Activated CD4-positive, alpha-beta memory T cell treated with anti-CD3 and anti-CD28 coated beads for 36 hours (primary cell): ENCODE measurements at regions not wholly inside any gene's neighbourhood (a gene's known extent, or its start where the extent isn't known, plus 50 kb on each side); places are given as distances from the start of the nearest gene placed in this dataset.

Experiments
- CTCF ChIA-PET: fragments of 350-600 bp; sonication (Branson Sonifier 250); formaldehyde crosslinking; loops from one replicate; lab custom pipeline; 2021; ENCODE audit warnings: antibody characterized with exemption, inconsistent platforms; lab: Charles Lee
- POLR2A ChIA-PET: fragments of 350-600 bp; sonication (Branson Sonifier 250); formaldehyde crosslinking; loops from one replicate; lab custom pipeline; 2021; ENCODE audit warnings: antibody characterized with exemption; lab: Charles Lee
- DNase-seq: peaks from one replicate; pipeline ENCODE4 v3.0.0-alpha.2; 2020
- H3K27ac Mint-ChIP-seq: one replicate; pipeline ENCODE4 v1.8.0; 2021; ENCODE audit warnings: mixed read lengths
- H3K27me3 Mint-ChIP-seq: one replicate; pipeline ENCODE4 v1.8.0; 2021; ENCODE audit warnings: mixed read lengths
- H3K36me3 Mint-ChIP-seq: one replicate; pipeline ENCODE4 v1.8.0; 2021; ENCODE audit warnings: mixed read lengths
- H3K4me1 Mint-ChIP-seq: one replicate; pipeline ENCODE4 v1.8.0; 2021; ENCODE audit warnings: low read depth, mixed read lengths
- H3K4me3 Mint-ChIP-seq: one replicate; pipeline ENCODE4 v1.8.0; 2021; ENCODE audit warnings: mild to moderate bottlenecking, mixed read lengths
- H3K9me3 Mint-ChIP-seq: one replicate; pipeline ENCODE4 v1.8.0; 2021; ENCODE audit warnings: mixed read lengths
- intact Hi-C: fragments of 100-400 bp; cut with micrococcal nuclease; formaldehyde crosslinking; loops from one replicate; pipeline ENCODE4 v1.15.1; 2023

- H3K27ac Mint-ChIP-seq: no peak overlapping the region
- ChIA-PET CTCF (no interaction called here), POLR2A (no interaction called here)
- H3K9me3 Mint-ChIP-seq: no peaks in the 10 kb centered on the region
- no peak overlapping the region for H3K4me3 Mint-ChIP-seq
- H3K27me3 Mint-ChIP-seq: no peaks in the 10 kb centered on the region
- intact Hi-C loops: no loop called here
- no peaks in the 10 kb centered on the region for H3K36me3 Mint-ChIP-seq
- H3K4me1 Mint-ChIP-seq: peaks cover 9% of the 10 kb centered on the region
- DNase-seq: no peak
Measured at GRCh38 chr2:181356526-181357130, 100.6 kb upstream of the ITGA4 start.

- ChIA-PET POLR2A (no interaction called here), CTCF (no interaction called here)
- H3K27me3 Mint-ChIP-seq: no peaks in the 10 kb centered on the region
- no peak overlapping the region for H3K4me3 Mint-ChIP-seq
- H3K4me1 Mint-ChIP-seq: peaks cover 9% of the 10 kb centered on the region
- peak; percentile 20 for DNase-seq
- intact Hi-C loops: no loop called here
- no peaks in the 10 kb centered on the region for H3K36me3 Mint-ChIP-seq
- H3K27ac Mint-ChIP-seq: no peak overlapping the region
- no peaks in the 10 kb centered on the region for H3K9me3 Mint-ChIP-seq
Measured at GRCh38 chr2:181357979-181358378, 99.2 kb upstream of the ITGA4 start.

GRCh38 chr2:181362561-181362960, 94.6 kb upstream of the ITGA4 start:
- DNase-seq: no peak
- H3K36me3 Mint-ChIP-seq: peaks cover 2% of the 10 kb centered on the region
- CTCF ChIA-PET: no interaction called here
- H3K4me3 Mint-ChIP-seq: no peak overlapping the region
- POLR2A ChIA-PET: no interaction called here
- H3K9me3 Mint-ChIP-seq: no peaks in the 10 kb centered on the region
- H3K27ac Mint-ChIP-seq: no peak overlapping the region
- intact Hi-C loops: no loop called here
- peaks cover 4% of the 10 kb centered on the region for H3K4me1 Mint-ChIP-seq
- H3K27me3 Mint-ChIP-seq: no peaks in the 10 kb centered on the region

GRCh38 chr2:181363164-181363563, 94.0 kb upstream of the ITGA4 start:
- Mint-ChIP-seq H3K27me3 (no peaks in the 10 kb centered on the region), H3K4me3 (no peak overlapping the region), H3K36me3 (peaks cover 2% of the 10 kb centered on the region), H3K4me1 (no peaks in the 10 kb centered on the region), H3K27ac (no peak overlapping the region), H3K9me3 (no peaks in the 10 kb centered on the region)
- CTCF ChIA-PET: interaction anchor here (0.6 kb wide), 1 partner anchor 101 kb away, joined by 3 read pairs; no protein-coding TSS in a partner anchor
- POLR2A ChIA-PET: no interaction called here
- intact Hi-C loops: no loop called here
- DNase-seq: no peak

DNA sequence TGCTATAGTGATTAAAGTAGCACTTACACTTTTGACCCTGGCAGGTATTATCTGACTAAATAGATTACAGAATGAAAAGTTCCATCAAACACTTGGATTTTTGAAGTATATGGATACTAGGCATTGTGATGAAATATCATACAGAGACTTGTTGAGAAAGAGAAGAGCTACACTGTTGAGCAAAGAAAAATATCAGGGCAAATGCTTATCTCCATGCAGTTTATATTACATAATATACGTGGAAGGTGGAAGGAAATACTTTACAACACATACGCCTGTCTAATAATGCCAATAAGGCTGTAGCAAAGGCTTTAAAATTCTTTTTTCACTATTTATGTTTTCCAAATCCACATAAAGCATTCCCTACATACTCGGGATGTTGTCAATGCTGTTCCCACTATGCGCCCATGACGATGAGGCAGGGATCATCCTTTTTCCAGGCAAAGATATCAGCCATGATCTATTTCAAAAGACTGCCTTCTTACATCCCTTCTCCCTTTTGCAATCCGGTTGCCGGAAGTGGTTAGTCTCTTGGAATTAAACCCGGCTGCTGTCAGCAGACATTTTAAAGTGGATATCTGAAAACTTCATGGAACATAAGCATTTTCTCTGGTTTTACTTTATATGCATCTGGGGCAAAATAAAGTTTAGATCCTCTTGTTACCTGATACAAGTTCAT, 92.6 kb upstream of the ITGA4 start:
- POLR2A ChIA-PET: no interaction called here
- DNase-seq: no peak
- CTCF ChIA-PET: no interaction called here
- peaks cover 2% of the 10 kb centered on the region for H3K36me3 Mint-ChIP-seq
- no peaks in the 10 kb centered on the region for H3K4me1 Mint-ChIP-seq
- no peaks in the 10 kb centered on the region for H3K9me3 Mint-ChIP-seq
- no peak overlapping the region for H3K4me3 Mint-ChIP-seq
- intact Hi-C loops: no loop called here
- H3K27ac Mint-ChIP-seq: no peak overlapping the region
- H3K27me3 Mint-ChIP-seq: no peaks in the 10 kb centered on the region

DNA sequence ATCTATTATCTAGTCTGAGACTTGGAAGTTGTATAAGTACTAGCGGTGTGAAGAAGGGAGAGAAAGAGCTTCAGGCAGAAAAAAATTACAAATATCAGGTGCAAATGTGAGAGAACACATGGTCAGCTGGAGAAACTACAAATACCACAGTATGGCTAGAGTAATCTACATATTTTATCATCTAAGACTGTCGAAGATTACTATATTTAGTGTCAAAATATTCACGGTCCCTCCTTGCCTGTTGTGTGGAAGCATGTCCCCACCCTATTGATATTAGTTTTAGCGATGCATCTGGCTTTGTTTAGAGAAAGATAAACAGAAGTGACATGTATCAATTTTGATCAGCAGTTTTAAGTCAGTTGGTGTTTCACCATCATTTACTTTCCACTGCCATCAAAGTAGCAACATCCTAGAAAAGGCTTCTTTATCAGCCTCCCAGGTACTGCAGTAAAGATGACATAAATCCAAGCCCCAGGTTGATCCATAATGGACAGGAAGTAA, 90.5 kb upstream of the ITGA4 start:
- Mint-ChIP-seq H3K36me3 (peaks cover 2% of the 10 kb centered on the region), H3K27me3 (no peaks in the 10 kb centered on the region), H3K9me3 (no peaks in the 10 kb centered on the region), H3K4me3 (no peak overlapping the region), H3K27ac (no peak overlapping the region), H3K4me1 (peaks cover 9% of the 10 kb centered on the region)
- DNase-seq: no peak
- ChIA-PET POLR2A (no interaction called here), CTCF (no interaction called here)
- intact Hi-C loops: no loop called here

DNA sequence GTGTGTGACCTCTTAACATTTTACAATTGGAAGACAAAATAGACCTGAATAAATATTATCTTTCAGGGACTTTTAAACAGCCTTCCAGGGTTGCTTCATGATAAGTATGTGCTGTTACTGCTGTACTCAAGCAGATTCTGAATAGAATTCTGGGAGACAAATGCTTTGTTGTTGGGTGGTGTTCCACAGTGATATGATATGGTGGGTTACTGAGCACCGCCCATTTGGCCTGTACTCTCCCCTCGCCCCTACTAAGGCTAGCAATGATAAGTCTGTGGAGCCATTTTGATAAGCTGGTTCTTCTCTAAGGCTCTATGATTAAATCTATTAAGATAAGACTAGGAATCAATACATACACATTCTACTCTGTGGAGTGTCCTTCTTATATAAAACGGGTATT, 89.8 kb upstream of the ITGA4 start:
- intact Hi-C loops: no loop called here
- Mint-ChIP-seq H3K9me3 (no peaks in the 10 kb centered on the region), H3K4me3 (no peak overlapping the region), H3K27me3 (no peaks in the 10 kb centered on the region), H3K27ac (no peak overlapping the region), H3K36me3 (peaks cover 2% of the 10 kb centered on the region), H3K4me1 (peaks cover 14% of the 10 kb centered on the region)
- CTCF ChIA-PET: no interaction called here
- DNase-seq: no peak
- POLR2A ChIA-PET: no interaction called here

DNA sequence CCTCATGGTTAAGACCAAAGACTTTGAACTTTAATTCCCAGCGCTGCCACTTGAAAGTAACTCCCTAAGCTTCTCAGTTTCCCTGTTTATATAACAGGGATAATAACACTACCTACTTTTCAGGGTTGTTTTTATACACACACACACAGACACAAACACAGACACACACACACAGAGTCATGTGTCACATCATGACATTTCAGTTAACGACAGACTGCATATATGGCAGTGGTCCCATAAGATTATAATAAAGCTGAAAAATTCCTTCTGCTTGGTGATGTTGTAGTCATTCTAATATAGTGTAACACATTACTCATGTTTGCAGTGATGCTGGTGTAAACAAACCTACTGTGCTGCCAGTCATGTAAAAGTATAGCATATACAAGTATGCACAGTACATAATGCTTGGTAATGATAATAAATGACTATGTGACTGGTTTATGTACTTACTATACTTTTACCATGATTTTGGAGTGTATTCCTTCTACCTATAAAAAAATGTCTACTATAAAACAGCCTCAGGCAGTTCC, 89.2 kb upstream of the ITGA4 start:
- ChIA-PET POLR2A (no interaction called here), CTCF (interaction anchor here (0.9 kb wide), 2 partner anchors 13 to 264 kb away, joined by 4 to 6 read pairs; no protein-coding TSS in a partner anchor)
- intact Hi-C loops: no loop called here
- H3K4me3 Mint-ChIP-seq: no peak overlapping the region
- no peak overlapping the region for H3K27ac Mint-ChIP-seq
- H3K36me3 Mint-ChIP-seq: peaks cover 2% of the 10 kb centered on the region
- peaks cover 20% of the 10 kb centered on the region for H3K4me1 Mint-ChIP-seq
- DNase-seq: no peak
- no peaks in the 10 kb centered on the region for H3K27me3 Mint-ChIP-seq
- H3K9me3 Mint-ChIP-seq: no peaks in the 10 kb centered on the region

- H3K9me3 Mint-ChIP-seq: no peaks in the 10 kb centered on the region
- intact Hi-C loops: no loop called here
- H3K4me1 Mint-ChIP-seq: peaks cover 22% of the 10 kb centered on the region
- H3K36me3 Mint-ChIP-seq: peaks cover 2% of the 10 kb centered on the region
- CTCF ChIA-PET: no interaction called here
- POLR2A ChIA-PET: no interaction called here
- H3K27me3 Mint-ChIP-seq: no peaks in the 10 kb centered on the region
- no peak overlapping the region for H3K4me3 Mint-ChIP-seq
- no peak for DNase-seq
- H3K27ac Mint-ChIP-seq: no peak overlapping the region
Measured at GRCh38 chr2:181370126-181370525, 87.1 kb upstream of the ITGA4 start.

GRCh38 chr2:181371195-181371594, 86.0 kb upstream of the ITGA4 start:
- ChIA-PET CTCF (no interaction called here), POLR2A (no interaction called here)
- intact Hi-C loops: no loop called here
- Mint-ChIP-seq H3K36me3 (peaks cover 2% of the 10 kb centered on the region), H3K27me3 (no peaks in the 10 kb centered on the region), H3K4me3 (no peak overlapping the region), H3K9me3 (peaks cover under 1% of the 10 kb centered on the region), H3K27ac (no peak overlapping the region), H3K4me1 (peaks cover 22% of the 10 kb centered on the region)
- DNase-seq: no peak

GRCh38 chr2:181371782-181372645, 85.2 kb upstream of the ITGA4 start:
- intact Hi-C loops: no loop called here
- POLR2A ChIA-PET: no interaction called here
- Mint-ChIP-seq H3K36me3 (no peaks in the 10 kb centered on the region), H3K27me3 (no peaks in the 10 kb centered on the region), H3K4me3 (no peak overlapping the region), H3K9me3 (peaks cover 6% of the 10 kb centered on the region), H3K4me1 (peaks cover 22% of the 10 kb centered on the region), H3K27ac (peak overlapping the region; percentile 2)
- no peak for DNase-seq
- CTCF ChIA-PET: no interaction called here

GRCh38 chr2:181372646-181373040, 84.5 kb upstream of the ITGA4 start:
- no peak for DNase-seq
- H3K4me3 Mint-ChIP-seq: no peak overlapping the region
- intact Hi-C loops: no loop called here
- POLR2A ChIA-PET: no interaction called here
- no peak overlapping the region for H3K27ac Mint-ChIP-seq
- CTCF ChIA-PET: interaction anchor here (0.7 to 1.5 kb wide), 2 partner anchors 85 to 169 kb away, joined by 3 to 4 read pairs; partner anchors contain the start of gene ITGA4
- no peaks in the 10 kb centered on the region for H3K27me3 Mint-ChIP-seq
- H3K4me1 Mint-ChIP-seq: peaks cover 22% of the 10 kb centered on the region
- peaks cover 6% of the 10 kb centered on the region for H3K9me3 Mint-ChIP-seq
- H3K36me3 Mint-ChIP-seq: no peaks in the 10 kb centered on the region
